A549 (cell line): ENCODE measurements at regions not wholly inside any gene's neighbourhood (a gene's known extent, or its start where the extent isn't known, plus 50 kb on each side); places are given as distances from the start of the nearest gene placed in this dataset.

Source experiments
- ATAC-seq, 2 experiments: fragments of 200-7000 bp in 1 of 2; fragments of >200 bp in 1 of 2; cut with Nextera tagmentation in 1 of 2; cut with Tn5 transposase in 1 of 2; 3 replicates each; pipeline versions ENCODE4 v1.8.0 to v1.9.1; 2018 to 2020; ENCODE audit warnings: mild to moderate bottlenecking in 1 of 2, moderate library complexity in 1 of 2
- CTCF ChIA-PET: fragments of 300-600 bp; sonication (Branson Sonifier 250); formaldehyde crosslinking; extraction: SDS; loops from one replicate; lab custom pipeline; 2021; ENCODE audit warnings: antibody characterized with exemption, inconsistent platforms; lab: Yijun Ruan, JAX
- POLR2A ChIA-PET: fragments of 350-600 bp; formaldehyde crosslinking; extraction: SDS; loops from one replicate; lab custom pipeline; 2021; ENCODE audit warnings: antibody characterized with exemption, inconsistent platforms; lab: Yijun Ruan, JAX
- DNase-seq, 2 experiments: peaks; one replicate each; pipeline versions ENCODE4 v3.0.0 to v3.0.0-alpha.2; 2011 to 2016; ENCODE audit warnings: low read depth in 1 of 2, low spot score in 1 of 2
- FAIRE-seq: peaks from 2 replicates; lab custom pipeline; 2011; peaks lifted over from hg19 to GRCh38; lab: Jason Lieb, UNC
- H3K27ac ChIP-seq, 2 experiments: fragments of >200 bp; sonication (Bioruptor Twin); formaldehyde crosslinking; 3 replicates each; pipeline ENCODE4 v1.5.1; 2016 to 2017
- H3K4me1 ChIP-seq: fragments of >200 bp; sonication (Bioruptor Twin); formaldehyde crosslinking; 3 replicates; pipeline ENCODE4 v1.6.1; 2016
- H3K4me2 ChIP-seq: fragments of >200 bp; sonication (Bioruptor Twin); formaldehyde crosslinking; 3 replicates; pipeline ENCODE4 v1.6.1; 2016
- H3K4me3 ChIP-seq: fragments of >200 bp; sonication (Bioruptor Twin); formaldehyde crosslinking; 3 replicates; pipeline ENCODE4 v1.5.1; 2016
- H3K9me3 ChIP-seq: fragments of >200 bp; sonication (Bioruptor Twin); formaldehyde crosslinking; 3 replicates; pipeline ENCODE4 v1.6.1; 2016
- ATOH8 ChIP-seq: fragments of 250-450 bp; sonication (Bioruptor Pico); IDR thresholded peaks from 2 replicates; pipeline ENCODE4 v1.5.0; 2020; ENCODE audit warnings: low read depth, mild to moderate bottlenecking, moderate library complexity
- CHD4 ChIP-seq: fragments of 200-600 bp; sonication (generic); IDR thresholded peaks from 2 replicates; pipeline ENCODE4 v1.6.1; 2016; ENCODE audit warnings: antibody characterized with exemption, mild to moderate bottlenecking, borderline replicate concordance
- EHMT2 ChIP-seq: fragments of 200-600 bp; sonication (generic); IDR thresholded peaks from 2 replicates; pipeline ENCODE4 v1.6.1; 2016; ENCODE audit warnings: antibody characterized with exemption, low read depth, mild to moderate bottlenecking, moderate library complexity
- EP300 ChIP-seq, 2 experiments: fragments of >200 bp; sonication (Bioruptor Twin); formaldehyde crosslinking; IDR thresholded peaks; 2 replicates in 1 of 2; 3 replicates in 1 of 2; pipeline ENCODE4 v1.6.1; 2016 to 2017
- FOXS1 ChIP-seq: fragments of 250-450 bp; sonication (Bioruptor Pico); IDR thresholded peaks from 2 replicates; pipeline ENCODE4 v1.5.0; 2020; ENCODE audit warnings: mild to moderate bottlenecking, moderate library complexity
- HES2 ChIP-seq: fragments of >200 bp; sonication (Bioruptor Twin); formaldehyde crosslinking; IDR thresholded peaks from 2 replicates; pipeline ENCODE4 v1.6.1; 2016
- HEYL ChIP-seq: fragments of 250-450 bp; sonication (Bioruptor Pico); IDR thresholded peaks from 2 replicates; pipeline ENCODE4 v1.8.0; 2021; ENCODE audit warnings: mild to moderate bottlenecking, moderate library complexity
- HOXA7 ChIP-seq: fragments of 250-450 bp; sonication (Bioruptor Pico); IDR thresholded peaks from 2 replicates; pipeline ENCODE4 v1.5.0; 2020; ENCODE audit warnings: mild to moderate bottlenecking, moderate library complexity
- JUN ChIP-seq, 2 experiments: fragments of >200 bp; sonication (Bioruptor Twin); formaldehyde crosslinking; IDR thresholded peaks; 2 replicates in 1 of 2; 3 replicates in 1 of 2; pipeline ENCODE4 v1.6.1; 2016 to 2017
- KDM5A ChIP-seq: fragments of 200-600 bp; sonication (generic); IDR thresholded peaks from 2 replicates; pipeline ENCODE4 v1.6.1; 2016; ENCODE audit warnings: antibody characterized with exemption, mild to moderate bottlenecking
- MAZ ChIP-seq: fragments of 150-350 bp; IDR thresholded peaks from 2 replicates; pipeline ENCODE4 v1.6.1; 2014; ENCODE audit warnings: antibody characterized with exemption, low read depth, low read length, borderline replicate concordance
- MYC ChIP-seq: IDR thresholded peaks from 2 replicates; pipeline ENCODE4 v1.6.1; 2012; ENCODE audit warnings: mild to moderate bottlenecking, inconsistent platforms, low read length, improper control_type of control experiment, borderline replicate concordance
- NPAS2 ChIP-seq: fragments of 250-450 bp; sonication (Bioruptor Pico); IDR thresholded peaks from 2 replicates; pipeline ENCODE4 v1.8.0; 2022; ENCODE audit warnings: mild to moderate bottlenecking, moderate library complexity, borderline replicate concordance
- PBX3 ChIP-seq: IDR thresholded peaks from 2 replicates; pipeline ENCODE4 v1.6.1; 2012
- RARB ChIP-seq: fragments of 250-450 bp; sonication (Bioruptor Pico); IDR thresholded peaks from 2 replicates; pipeline ENCODE4 v1.8.0; 2021; ENCODE audit warnings: mild to moderate bottlenecking, moderate library complexity
- TP53 ChIP-seq: fragments of 250-450 bp; sonication (Bioruptor Pico); IDR thresholded peaks from 2 replicates; pipeline ENCODE4 v1.5.0; 2021; ENCODE audit warnings: mild to moderate bottlenecking, moderate library complexity
- WGBS: methylation state at CpG from one replicate; pipeline ENCODE4 v1.1.6; 2017; ENCODE audit errors: missing lambda C conversion rate; 5-methylcytosine and 5-hydroxymethylcytosine counted together
- TF ChIP-seq, protein P1 (sequence below): fragments of 150-350 bp; IDR thresholded peaks from 2 replicates; pipeline ENCODE4 v1.6.1; 2014; ENCODE audit warnings: low read depth, mild to moderate bottlenecking, low read length
- TF ChIP-seq, protein P2 (sequence below): fragments of >200 bp; sonication (Bioruptor Twin); formaldehyde crosslinking; IDR thresholded peaks from 3 replicates; pipeline ENCODE4 v1.5.1; 2016
- TF ChIP-seq, protein P3 (sequence below): IDR thresholded peaks from 2 replicates; pipeline ENCODE4 v1.6.1; 2012

DNA sequence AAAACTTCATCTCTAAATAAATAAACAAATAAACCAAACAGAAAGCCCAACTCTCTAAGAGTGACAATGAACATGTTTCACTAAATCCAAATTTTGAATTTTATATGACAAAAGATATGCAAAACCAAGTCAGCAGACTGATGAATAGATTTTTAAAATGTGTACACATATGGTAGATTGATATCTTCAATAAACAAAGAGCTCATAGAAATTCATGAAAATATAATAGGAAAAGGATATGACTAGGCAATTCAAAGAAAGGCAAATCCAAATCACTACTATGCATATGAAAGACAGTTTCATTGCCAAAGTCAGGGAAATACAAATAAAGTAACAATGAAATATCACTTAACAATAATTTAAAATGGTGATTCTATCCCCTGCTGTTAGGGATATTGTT is 63.7 kb upstream of the NBEA start:
- FAIRE-seq (no peak), ATAC-seq (no peak), DNase-seq (no peak)
- ChIA-PET POLR2A (no interaction called here), CTCF (no interaction called here)
- TF ChIP-seq RARB (CRISPR knock-in tag), result no peak
- TF ChIP-seq NPAS2 (CRISPR knock-in tag), result no peak
- TF ChIP-seq HEYL, result no peak
- no peak for TF ChIP-seq FOXS1 (CRISPR knock-in tag)
- TF ChIP-seq MAZ, result no peak
- no peak for TF ChIP-seq JUN (IDR thresholded peaks at IDR 0.05)
- TF ChIP-seq PBX3, result no peak
- TF ChIP-seq, protein P1, sequence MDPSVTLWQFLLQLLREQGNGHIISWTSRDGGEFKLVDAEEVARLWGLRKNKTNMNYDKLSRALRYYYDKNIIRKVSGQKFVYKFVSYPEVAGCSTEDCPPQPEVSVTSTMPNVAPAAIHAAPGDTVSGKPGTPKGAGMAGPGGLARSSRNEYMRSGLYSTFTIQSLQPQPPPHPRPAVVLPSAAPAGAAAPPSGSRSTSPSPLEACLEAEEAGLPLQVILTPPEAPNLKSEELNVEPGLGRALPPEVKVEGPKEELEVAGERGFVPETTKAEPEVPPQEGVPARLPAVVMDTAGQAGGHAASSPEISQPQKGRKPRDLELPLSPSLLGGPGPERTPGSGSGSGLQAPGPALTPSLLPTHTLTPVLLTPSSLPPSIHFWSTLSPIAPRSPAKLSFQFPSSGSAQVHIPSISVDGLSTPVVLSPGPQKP, result no peak
- TF ChIP-seq MYC, result no peak
- Histone ChIP-seq H3K4me3 (no peak overlapping the region), H3K4me2 (no peak overlapping the region), H3K27ac (no peak overlapping the region), H3K4me1 (no peaks in the 10 kb centered on the region), H3K9me3 (no peaks in the 10 kb centered on the region)

- Histone ChIP-seq H3K4me3 (no peak overlapping the region), H3K4me2 (no peak overlapping the region), H3K9me3 (no peaks in the 10 kb centered on the region), H3K4me1 (no peaks in the 10 kb centered on the region), H3K27ac (no peak overlapping the region)
- DNase-seq (no peak), FAIRE-seq (no peak), ATAC-seq (no peak)
- POLR2A ChIA-PET, result no interaction called here
- CTCF ChIA-PET, result interaction anchor here (1.2 kb wide), 1 partner anchor 13 kb away, joined by 3 read pairs; no protein-coding TSS in a partner anchor
- TF ChIP-seq EHMT2 (no peak), KDM5A (no peak), HES2 (no peak), TP53 (CRISPR knock-in tag) (no peak), EP300 (IDR thresholded peaks at IDR 0.05) (no peak)
- TF ChIP-seq, protein P2, sequence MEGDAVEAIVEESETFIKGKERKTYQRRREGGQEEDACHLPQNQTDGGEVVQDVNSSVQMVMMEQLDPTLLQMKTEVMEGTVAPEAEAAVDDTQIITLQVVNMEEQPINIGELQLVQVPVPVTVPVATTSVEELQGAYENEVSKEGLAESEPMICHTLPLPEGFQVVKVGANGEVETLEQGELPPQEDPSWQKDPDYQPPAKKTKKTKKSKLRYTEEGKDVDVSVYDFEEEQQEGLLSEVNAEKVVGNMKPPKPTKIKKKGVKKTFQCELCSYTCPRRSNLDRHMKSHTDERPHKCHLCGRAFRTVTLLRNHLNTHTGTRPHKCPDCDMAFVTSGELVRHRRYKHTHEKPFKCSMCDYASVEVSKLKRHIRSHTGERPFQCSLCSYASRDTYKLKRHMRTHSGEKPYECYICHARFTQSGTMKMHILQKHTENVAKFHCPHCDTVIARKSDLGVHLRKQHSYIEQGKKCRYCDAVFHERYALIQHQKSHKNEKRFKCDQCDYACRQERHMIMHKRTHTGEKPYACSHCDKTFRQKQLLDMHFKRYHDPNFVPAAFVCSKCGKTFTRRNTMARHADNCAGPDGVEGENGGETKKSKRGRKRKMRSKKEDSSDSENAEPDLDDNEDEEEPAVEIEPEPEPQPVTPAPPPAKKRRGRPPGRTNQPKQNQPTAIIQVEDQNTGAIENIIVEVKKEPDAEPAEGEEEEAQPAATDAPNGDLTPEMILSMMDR, result no peak
- WGBS, result 91% methylated on average over 1 of the region's 1 CpG
Measured at GRCh38 chr13:34879851-34880250, 62.2 kb upstream of the NBEA start.

GRCh38 chr13:34881494-34881893 is 60.6 kb upstream of the NBEA start:
- no peaks in the 10 kb centered on the region for H3K9me3 ChIP-seq
- DNase-seq, result no peak
- no peak for FAIRE-seq
- no peak overlapping the region for H3K4me3 ChIP-seq
- TF ChIP-seq ATOH8 (CRISPR knock-in tag), result no peak
- TF ChIP-seq EHMT2, result no peak
- TF ChIP-seq RARB (CRISPR knock-in tag), result no peak
- no peak for TF ChIP-seq JUN (IDR thresholded peaks at IDR 0.05)
- no peak for TF ChIP-seq HOXA7
- TF ChIP-seq FOXS1 (CRISPR knock-in tag), result no peak
- TF ChIP-seq, protein P3, sequence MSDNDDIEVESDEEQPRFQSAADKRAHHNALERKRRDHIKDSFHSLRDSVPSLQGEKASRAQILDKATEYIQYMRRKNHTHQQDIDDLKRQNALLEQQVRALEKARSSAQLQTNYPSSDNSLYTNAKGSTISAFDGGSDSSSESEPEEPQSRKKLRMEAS, result no peak
- no peak for TF ChIP-seq NPAS2 (CRISPR knock-in tag)
- no peak for TF ChIP-seq CHD4
- 88% methylated on average over 2 of the region's 2 CpGs for WGBS
- no peak for ATAC-seq
- no peak overlapping the region for H3K27ac ChIP-seq
- H3K4me2 ChIP-seq, result no peak overlapping the region
- ChIA-PET POLR2A (no interaction called here), CTCF (no interaction called here)
- H3K4me1 ChIP-seq, result peaks cover 4% of the 10 kb centered on the region
